Fibroblast of skin of scalp (primary cell): ENCODE measurements at regions not wholly inside any gene's neighbourhood (a gene's known extent, or its start where the extent isn't known, plus 50 kb on each side); places are given as distances from the start of the nearest gene placed in this dataset.
"Not testable (repeated sequence)": the region's sequence is repeated elsewhere in the genome, so short reads cannot be mapped to it uniquely, and the experiment has no call there.

Source experiments
- DNase-seq: peaks from one replicate; pipeline ENCODE4 v3.0.0-alpha.2; 2013

DNA sequence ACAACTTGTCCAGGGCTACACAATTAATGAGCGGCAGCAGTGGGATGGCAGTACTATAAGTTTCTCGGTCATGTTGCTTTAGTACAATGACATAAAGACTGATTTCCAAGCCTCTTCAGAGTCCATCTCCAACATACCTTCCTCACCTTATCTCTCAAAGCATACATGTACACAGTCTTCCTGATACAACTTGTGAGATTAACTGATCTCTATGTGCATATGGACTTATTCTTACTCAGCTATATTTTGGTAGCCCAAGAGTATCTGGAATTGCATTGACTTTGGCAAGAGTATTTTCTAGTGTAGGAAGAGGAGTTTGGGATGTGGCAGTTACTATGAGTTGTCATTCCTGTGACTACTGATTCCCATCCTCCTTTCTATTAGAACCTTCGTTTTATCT lies 575.0 kb downstream of the EDEM1 start:
- DNase-seq, result no peak

GRCh38 chr3:5766848-5767247 lies 579.3 kb downstream of the EDEM1 start:
- no peak for DNase-seq

DNA sequence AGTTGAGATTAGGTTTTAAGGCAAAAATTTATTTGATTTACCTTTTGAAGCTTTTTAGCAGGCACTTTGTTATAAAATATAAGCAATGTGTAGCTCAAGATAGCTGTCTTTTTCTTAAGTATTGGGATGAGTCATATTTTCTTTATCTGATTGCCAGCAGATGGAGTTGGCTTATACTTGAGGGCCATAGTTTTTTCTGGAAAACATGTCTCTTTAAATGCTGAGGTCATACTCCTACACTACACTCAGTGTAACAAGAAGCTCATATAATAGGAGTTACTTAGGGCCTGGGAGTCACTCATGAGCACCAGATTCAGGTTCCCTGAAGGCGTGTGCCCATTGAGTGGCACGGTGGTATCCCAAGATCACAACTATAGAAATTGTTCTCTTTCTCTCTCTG lies 579.8 kb downstream of the EDEM1 start:
- no peak for DNase-seq

DNA sequence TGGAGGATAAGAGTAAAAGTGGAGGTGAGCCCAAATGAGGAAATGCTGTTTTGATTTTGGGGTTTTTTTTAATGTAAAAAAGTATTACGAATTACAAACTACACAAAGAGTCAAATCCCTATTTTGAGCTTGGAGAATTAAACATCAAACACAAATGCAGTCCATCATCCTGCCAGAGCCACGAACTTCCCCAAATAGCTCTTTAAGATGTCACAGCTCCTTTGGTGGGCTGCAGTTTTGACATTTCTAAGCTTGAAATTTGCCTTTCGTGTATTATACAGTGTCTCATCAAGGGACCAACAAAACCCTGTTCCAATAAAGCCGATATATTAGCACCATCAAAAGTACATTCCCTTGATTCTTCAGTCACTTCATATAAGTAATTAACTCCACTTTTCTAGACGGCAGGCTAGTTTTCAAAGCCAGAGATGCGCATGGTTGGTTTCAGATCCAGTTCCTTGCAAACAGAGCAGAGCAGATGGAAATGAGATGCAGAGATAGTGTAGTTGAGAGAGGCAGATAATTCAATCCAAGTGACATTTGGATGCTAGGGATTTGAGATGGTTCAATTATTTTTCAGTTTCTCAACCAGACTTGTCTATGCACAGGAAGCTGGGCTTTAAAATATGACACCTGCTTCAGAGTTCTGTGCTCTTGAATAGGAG lies 580.9 kb downstream of the EDEM1 start:
- DNase-seq, result no peak

DNA sequence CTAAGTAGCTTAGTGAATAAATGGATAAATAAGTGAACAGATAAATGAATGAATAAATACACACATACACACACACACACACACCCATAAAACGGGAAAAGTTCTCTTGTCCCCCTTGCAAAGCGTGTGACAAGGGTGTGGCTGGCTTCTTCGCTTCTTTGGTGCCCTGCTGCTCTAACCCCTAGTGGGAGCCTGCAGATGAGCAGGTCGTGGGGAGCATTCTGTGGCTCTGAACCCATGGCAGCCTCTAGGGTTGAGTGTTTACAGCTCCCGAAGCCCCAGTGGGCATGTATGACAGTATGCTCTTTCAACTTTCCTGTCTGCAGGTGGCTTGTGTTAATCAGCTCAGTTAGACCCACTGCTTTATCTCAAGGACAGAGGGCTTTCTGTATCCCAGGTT lies 582.3 kb downstream of the EDEM1 start:
- no peak for DNase-seq

GRCh38 chr3:5774337-5774736 lies 586.8 kb downstream of the EDEM1 start:
- DNase-seq, result no peak

DNA sequence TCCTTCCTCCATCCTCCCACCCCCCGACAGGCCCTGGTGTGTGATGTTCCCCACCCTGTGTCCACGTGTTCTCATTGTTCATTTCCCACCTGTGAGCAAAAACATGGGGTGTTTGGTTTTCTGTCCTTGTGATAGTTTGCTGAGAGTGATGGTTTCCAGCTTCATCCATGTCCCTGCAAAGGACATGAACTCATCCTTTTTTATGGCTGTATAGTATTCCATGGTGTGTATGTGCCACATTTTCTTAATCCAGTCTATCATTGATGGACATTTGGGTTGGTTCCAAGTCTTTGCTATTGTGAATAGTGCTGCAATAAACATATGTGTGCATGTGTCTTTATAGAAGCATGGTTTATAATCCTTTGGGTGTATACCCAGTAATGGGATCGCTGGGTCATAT lies 587.6 kb downstream of the EDEM1 start:
- DNase-seq, result not testable (repeated sequence)

GRCh38 chr3:5784690-5785089 lies 597.2 kb downstream of the EDEM1 start:
- no peak for DNase-seq

DNA sequence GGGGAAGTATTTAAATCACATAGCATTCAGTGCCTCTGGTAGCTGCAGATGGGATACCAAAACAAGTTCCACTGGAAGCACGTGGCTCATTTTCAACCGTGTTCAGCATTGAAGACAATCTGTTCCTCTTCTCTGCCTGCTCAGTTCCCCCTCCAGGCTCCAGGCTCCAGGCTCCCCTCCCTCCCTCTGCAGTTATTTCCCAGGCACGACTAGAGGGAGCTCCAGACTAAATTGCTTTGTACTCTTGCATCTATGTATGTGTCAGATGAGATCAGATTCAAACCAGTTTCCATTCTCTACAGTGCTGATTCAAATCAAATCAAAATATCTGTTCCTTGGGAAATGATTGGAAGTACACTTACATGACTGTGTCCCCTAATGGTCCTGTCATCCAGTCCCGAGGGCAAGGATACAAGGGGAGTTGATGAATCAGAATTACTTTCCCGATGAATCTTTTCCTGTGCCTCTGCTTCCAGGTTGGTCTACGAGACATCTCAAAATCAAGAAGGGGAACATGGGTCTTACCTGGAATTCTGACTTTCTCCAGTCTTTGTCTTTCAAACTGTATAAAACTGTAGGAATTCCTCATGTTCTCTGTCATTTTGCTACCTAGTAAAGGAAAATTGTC lies 600.5 kb downstream of the EDEM1 start:
- DNase-seq, result peak; percentile 6

DNA sequence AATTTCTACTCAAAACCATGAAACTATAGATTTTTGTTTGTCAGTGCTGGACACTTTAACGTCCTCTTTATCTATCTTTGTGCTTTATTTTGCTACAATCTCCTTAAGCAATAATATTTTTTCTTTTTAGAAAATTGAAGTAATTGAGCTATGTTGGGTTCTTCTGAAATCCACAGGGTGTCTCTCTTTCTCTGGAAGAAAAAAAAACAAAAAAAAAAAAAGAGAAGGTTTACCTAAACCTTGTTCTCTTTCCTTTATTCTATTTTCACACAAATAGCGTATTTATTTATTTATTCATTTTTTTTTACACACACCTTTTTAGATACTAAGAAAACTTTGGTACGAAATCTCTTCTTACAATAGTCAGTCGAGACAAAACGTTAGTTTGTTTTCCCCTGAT lies 601.0 kb downstream of the EDEM1 start:
- DNase-seq, result no peak

- peak; percentile 20 for DNase-seq
Measured at GRCh38 chr3:5791558-5791957, 604.1 kb downstream of the EDEM1 start.

GRCh38 chr3:5796541-5796940 lies 609.0 kb downstream of the EDEM1 start:
- DNase-seq, result no peak

DNA sequence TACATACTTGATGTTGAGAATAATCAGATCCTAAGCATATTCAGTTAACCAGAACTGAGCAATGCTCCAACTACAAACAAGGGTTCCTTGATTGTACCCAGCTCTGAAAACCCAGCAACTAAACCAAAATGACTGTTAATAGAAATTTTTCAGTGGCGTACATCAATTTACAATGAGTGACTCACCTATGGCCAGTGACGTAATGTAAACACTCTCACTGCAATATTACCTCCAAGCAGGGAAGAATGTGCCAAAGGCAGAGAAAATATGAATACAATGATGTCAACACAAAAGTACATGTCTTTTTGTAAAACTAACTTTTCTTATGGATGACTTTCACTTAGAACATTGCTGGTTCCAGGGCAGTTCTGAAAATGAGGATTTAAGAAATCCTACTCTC lies 611.3 kb downstream of the EDEM1 start:
- no peak for DNase-seq

DNA sequence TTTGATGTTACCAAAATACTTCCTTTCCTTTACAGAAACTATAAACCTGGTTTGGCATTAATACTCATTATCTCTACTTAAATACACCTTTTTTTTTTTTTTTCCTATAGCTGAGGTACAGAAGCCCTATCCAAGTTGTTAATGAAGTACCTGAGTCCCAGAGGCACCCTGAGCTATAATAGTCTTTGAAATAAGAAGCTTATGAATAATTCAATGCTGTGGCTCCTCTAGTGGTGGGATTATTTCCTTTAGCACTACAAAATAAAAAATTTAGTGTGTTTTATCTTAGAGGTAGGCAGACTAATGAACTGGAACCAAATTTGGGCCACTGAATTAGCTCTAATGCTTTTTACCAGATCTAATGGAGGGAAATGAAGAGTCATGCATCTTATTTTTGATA lies 611.9 kb downstream of the EDEM1 start:
- no peak for DNase-seq

- DNase-seq, result no peak
Measured at GRCh38 chr3:5800965-5801364, 613.5 kb downstream of the EDEM1 start.

DNA sequence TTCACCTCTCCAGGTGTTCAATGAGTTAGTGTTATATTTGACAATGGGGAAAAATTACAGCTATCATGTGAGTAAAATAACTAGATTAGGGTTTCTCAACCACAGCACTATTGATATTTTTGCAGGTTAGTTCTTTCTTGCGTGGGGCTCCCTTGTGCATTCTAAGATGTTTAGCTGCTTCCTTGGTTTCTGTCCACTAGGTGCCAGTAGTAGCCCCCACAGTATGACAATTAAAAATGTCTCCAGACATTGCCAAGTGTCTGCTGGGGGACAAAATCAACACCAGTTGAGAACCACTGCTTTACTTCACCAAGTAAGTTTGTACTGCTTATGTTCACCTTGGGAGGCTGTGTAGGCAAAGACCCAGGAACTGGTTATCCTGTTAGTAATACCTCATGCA lies 618.7 kb downstream of the EDEM1 start:
- DNase-seq, result no peak

- no peak for DNase-seq
Measured at GRCh38 chr3:5809586-5810246, 622.2 kb downstream of the EDEM1 start.

GRCh38 chr3:5811016-5811415 lies 623.5 kb downstream of the EDEM1 start:
- no peak for DNase-seq

DNA sequence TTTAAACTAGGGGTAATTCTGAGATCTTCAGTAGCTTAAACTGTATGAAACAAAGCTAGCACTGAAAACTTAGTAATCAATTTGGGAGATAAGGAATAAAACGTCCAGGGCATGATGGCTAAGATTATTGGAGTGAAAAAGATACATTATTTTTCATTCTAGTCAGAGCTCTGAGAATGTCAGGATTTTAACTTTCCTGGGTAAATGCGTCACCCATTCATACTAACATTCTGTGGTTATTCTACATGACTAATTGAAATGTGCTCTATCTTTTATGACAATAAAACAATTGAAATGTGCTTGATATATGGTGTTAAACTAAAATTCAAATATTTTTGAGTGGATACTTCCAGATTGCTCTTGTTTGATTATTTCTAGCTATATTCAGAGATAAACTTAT lies 626.0 kb downstream of the EDEM1 start:
- no peak for DNase-seq

DNA sequence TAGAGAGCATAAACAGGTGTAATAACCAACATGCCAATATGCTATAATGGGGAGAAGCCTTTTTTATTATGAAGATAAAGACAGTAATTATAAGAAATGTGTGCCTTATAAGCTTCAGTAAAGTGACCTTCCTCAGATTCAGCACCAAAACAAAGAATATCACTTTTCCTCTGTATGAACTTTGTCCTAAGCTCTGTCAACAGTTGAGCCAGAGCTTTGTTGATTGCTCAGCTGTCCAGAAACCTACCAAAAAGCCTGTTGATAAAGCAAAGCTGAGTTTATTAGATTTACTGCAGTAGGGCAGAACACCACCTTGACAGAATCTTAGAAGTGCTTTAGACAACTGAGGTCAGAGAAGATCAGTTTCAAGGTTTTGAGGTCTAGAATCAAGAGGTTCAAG lies 635.3 kb downstream of the EDEM1 start:
- no peak for DNase-seq

DNA sequence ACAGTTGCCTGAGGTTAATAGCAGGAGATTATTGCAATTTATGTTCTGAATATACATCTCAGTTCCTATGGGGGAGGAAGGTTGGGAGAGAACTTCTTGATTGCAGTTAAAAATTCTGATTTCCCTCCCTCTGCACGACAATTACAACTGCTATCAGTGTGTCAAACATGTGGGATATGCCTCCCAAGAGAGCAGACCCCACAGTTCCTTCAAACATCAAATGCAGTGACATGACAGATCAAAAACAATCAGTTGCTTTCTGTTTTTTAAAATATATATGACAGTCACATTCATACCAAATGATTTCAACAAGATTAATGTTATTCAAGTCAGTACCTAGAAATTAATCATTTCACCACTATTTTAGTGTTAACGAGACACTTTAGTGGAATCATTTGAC lies 639.0 kb downstream of the EDEM1 start:
- DNase-seq, result no peak

GRCh38 chr3:5828251-5828650 lies 640.7 kb downstream of the EDEM1 start:
- DNase-seq, result no peak

DNA sequence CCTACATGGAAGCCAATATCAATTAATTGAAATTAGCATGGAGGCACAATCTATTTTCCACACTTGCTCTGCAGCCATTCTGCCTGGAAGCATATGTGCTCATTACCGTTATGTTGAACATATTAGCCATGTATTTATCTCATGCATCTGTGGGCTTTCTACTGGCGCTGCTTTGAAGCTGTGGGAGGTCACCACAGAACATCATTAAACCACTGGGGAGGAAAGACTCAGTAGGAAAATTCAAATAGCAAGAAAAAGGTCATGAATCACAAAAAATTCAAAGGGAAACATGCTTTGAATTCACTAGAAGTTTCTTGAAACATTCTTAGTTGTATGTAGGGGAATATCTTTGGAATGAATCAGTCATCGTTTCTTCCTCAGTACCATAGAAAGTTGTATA lies 652.5 kb downstream of the EDEM1 start:
- DNase-seq, result peak; percentile 21

GRCh38 chr3:5841599-5841998 lies 654.1 kb downstream of the EDEM1 start:
- DNase-seq, result no peak
